ENCODE measurements at regions not wholly inside any gene's neighbourhood (a gene's known extent, or its start where the extent isn't known, plus 50 kb on each side); places are given as distances from the start of the nearest gene placed in this dataset.
"Not testable (repeated sequence)": the region's sequence is repeated elsewhere in the genome, so short reads cannot be mapped to it uniquely, and the experiment has no call there.

DNA sequence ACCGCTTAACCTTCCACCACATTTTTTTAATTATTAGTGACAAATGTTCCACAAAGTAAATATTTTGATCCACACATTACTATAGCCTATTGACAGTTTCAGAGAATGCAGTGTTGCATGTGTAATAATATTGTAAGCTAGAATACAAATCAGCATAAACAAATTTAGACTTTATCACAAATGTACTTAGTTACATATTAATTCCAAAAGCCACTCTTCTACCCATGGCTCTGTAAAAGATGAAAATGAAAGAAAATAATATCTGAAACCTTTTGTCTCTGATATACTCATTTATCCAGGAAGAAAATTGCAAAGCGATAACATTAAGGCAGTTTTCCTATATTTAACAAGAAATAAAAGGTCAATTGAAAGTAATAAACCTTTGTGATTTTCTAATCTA lies 954.0 kb upstream of the MAN1A1 start:
- H3K36me3 Mint-ChIP-seq, result no peaks in the 10 kb centered on the region
- H3K4me3 Mint-ChIP-seq, result no peak overlapping the region
- no peak overlapping the region for H3K27ac Mint-ChIP-seq
- H3K27me3 Mint-ChIP-seq, result no peaks in the 10 kb centered on the region
- H3K9me3 Mint-ChIP-seq (ENCODE audit: low read depth), result no peaks in the 10 kb centered on the region
- no peaks in the 10 kb centered on the region for H3K4me1 Mint-ChIP-seq (ENCODE audit: low read depth)

- H3K27ac Mint-ChIP-seq, result no peak overlapping the region
- H3K4me1 Mint-ChIP-seq (ENCODE audit: low read depth), result no peaks in the 10 kb centered on the region
- H3K36me3 Mint-ChIP-seq, result no peaks in the 10 kb centered on the region
- no peaks in the 10 kb centered on the region for H3K27me3 Mint-ChIP-seq
- no peaks in the 10 kb centered on the region for H3K9me3 Mint-ChIP-seq (ENCODE audit: low read depth)
- no peak overlapping the region for H3K4me3 Mint-ChIP-seq
Measured at GRCh38 chr6:120302041-120302440, 952.5 kb upstream of the MAN1A1 start.

GRCh38 chr6:120290964-120291363 lies 941.4 kb upstream of the MAN1A1 start:
- Mint-ChIP-seq H3K27me3 (no peaks in the 10 kb centered on the region), H3K4me1 (ENCODE audit: low read depth) (no peaks in the 10 kb centered on the region), H3K27ac (no peak overlapping the region), H3K36me3 (no peaks in the 10 kb centered on the region), H3K9me3 (ENCODE audit: low read depth) (no peaks in the 10 kb centered on the region), H3K4me3 (no peak overlapping the region)

- Mint-ChIP-seq H3K9me3 (ENCODE audit: low read depth) (no peaks in the 10 kb centered on the region), H3K27me3 (no peaks in the 10 kb centered on the region), H3K4me3 (no peak overlapping the region), H3K27ac (no peak overlapping the region), H3K36me3 (no peaks in the 10 kb centered on the region), H3K4me1 (ENCODE audit: low read depth) (no peaks in the 10 kb centered on the region)
Measured at GRCh38 chr6:120282005-120282404, 932.4 kb upstream of the MAN1A1 start.

- H3K4me1 Mint-ChIP-seq (ENCODE audit: low read depth), result no peaks in the 10 kb centered on the region
- H3K9me3 Mint-ChIP-seq (ENCODE audit: low read depth), result no peaks in the 10 kb centered on the region
- H3K27ac Mint-ChIP-seq, result no peak overlapping the region
- H3K36me3 Mint-ChIP-seq, result no peaks in the 10 kb centered on the region
- no peaks in the 10 kb centered on the region for H3K27me3 Mint-ChIP-seq
- H3K4me3 Mint-ChIP-seq, result no peak overlapping the region
Measured at GRCh38 chr6:120279466-120280167, 930.1 kb upstream of the MAN1A1 start.

DNA sequence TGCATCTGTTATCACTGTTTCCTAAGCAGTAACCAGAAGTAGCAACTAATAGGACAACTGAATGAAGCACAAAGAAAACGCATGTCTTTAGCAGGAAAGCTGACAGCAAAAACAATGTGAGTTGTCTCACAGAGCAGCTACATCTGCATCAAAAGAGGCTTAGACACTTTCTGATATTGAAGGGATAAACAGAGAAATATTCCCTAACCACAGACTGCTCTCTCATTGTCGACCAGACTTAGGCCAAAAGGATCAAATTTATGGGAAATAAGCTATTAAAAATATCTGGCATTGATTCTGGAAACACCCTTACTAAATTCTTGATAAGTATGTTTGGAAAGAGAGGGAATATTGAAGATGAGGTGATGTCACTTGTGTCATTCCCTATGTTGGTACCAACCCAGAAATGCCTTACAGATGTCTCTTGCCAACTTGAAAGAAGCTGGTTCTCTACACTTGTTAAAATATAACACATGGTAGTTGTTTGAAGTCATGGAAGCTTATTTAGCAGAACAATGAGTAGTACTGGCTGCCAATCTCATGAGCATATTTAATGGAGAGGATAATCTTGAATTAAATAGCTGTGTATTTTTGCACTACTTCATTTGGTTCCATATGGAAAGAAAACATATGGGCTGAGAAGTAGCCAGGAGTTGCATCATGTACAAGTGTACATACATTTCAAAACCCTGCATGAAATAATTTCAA lies 929.3 kb upstream of the MAN1A1 start:
- no peak overlapping the region for H3K27ac Mint-ChIP-seq
- no peaks in the 10 kb centered on the region for H3K36me3 Mint-ChIP-seq
- H3K27me3 Mint-ChIP-seq, result no peaks in the 10 kb centered on the region
- no peaks in the 10 kb centered on the region for H3K9me3 Mint-ChIP-seq (ENCODE audit: low read depth)
- H3K4me1 Mint-ChIP-seq (ENCODE audit: low read depth), result no peaks in the 10 kb centered on the region
- no peak overlapping the region for H3K4me3 Mint-ChIP-seq

DNA sequence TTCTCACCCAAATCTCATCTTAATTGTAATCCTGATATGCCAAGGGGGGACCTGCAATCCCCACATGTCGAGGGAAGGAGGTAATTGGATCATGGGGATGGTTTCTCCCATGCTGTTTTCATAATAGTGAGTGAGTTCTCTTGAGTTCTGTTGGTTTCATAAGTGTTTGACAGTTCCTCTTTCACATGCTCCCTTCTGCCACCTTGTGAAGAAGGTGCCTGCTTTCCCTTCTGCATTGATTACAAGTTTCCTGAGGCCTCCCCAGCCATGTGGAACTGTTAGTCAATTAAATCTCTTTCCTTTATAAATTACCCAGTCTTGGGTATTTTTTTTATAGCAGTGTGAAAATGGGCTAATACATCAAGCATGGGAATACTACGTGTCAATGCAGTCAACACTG lies 925.0 kb upstream of the MAN1A1 start:
- H3K4me1 Mint-ChIP-seq (ENCODE audit: low read depth), result no peaks in the 10 kb centered on the region
- no peaks in the 10 kb centered on the region for H3K27me3 Mint-ChIP-seq
- no peak overlapping the region for H3K27ac Mint-ChIP-seq
- H3K36me3 Mint-ChIP-seq, result no peaks in the 10 kb centered on the region
- no peak overlapping the region for H3K4me3 Mint-ChIP-seq
- H3K9me3 Mint-ChIP-seq (ENCODE audit: low read depth), result peaks cover 4% of the 10 kb centered on the region

DNA sequence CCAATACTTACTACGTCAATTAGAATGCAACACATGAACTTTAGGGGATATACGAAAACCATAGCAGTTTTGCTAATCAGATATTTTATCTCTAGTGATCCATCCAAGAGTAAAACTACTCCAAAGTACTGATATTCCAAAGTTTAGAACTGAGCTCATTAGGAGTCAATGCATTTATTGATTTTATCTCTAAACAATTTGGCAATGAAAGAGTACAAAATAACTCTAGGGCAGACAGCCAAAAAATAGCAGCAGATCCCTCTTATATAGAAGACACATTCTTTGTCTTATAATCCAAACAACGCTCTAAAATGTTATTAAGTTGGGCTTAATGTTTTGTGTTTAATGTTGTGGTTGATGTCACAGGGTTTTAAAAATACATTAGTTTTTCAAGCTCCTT lies 923.9 kb upstream of the MAN1A1 start:
- Mint-ChIP-seq H3K4me1 (ENCODE audit: low read depth) (no peaks in the 10 kb centered on the region), H3K27me3 (no peaks in the 10 kb centered on the region), H3K36me3 (no peaks in the 10 kb centered on the region), H3K27ac (no peak overlapping the region), H3K4me3 (no peak overlapping the region), H3K9me3 (ENCODE audit: low read depth) (peaks cover 4% of the 10 kb centered on the region)

GRCh38 chr6:120272038-120272437 lies 922.5 kb upstream of the MAN1A1 start:
- no peaks in the 10 kb centered on the region for H3K27me3 Mint-ChIP-seq
- no peak overlapping the region for H3K27ac Mint-ChIP-seq
- H3K4me1 Mint-ChIP-seq (ENCODE audit: low read depth), result no peaks in the 10 kb centered on the region
- no peak overlapping the region for H3K4me3 Mint-ChIP-seq
- no peaks in the 10 kb centered on the region for H3K36me3 Mint-ChIP-seq
- peaks cover 4% of the 10 kb centered on the region for H3K9me3 Mint-ChIP-seq (ENCODE audit: low read depth)

GRCh38 chr6:120268256-120268655 lies 918.7 kb upstream of the MAN1A1 start:
- not testable (repeated sequence) for H3K4me1 Mint-ChIP-seq (ENCODE audit: low read depth); H3K27me3 Mint-ChIP-seq; H3K36me3 Mint-ChIP-seq; H3K27ac Mint-ChIP-seq; H3K9me3 Mint-ChIP-seq (ENCODE audit: low read depth); H3K4me3 Mint-ChIP-seq

DNA sequence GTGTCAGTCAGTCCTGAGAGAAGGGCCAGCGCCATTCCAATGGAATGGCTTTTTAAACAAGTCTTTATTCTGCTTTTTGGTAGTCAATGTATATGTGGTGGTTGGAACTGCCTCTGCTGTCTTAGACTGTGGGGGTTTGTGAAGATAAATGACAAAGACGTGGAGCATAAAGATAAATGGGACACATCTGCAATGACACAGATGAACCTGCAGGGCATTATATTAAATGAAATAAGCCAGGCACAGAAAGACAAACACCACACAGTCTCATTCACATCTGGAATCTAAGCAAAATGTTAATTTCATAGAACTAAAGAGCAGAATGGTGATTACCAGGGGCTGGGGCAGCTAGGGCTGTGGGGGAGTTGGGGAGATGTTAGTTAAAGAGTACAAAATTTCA lies 912.8 kb upstream of the MAN1A1 start:
- Mint-ChIP-seq H3K27me3 (no peaks in the 10 kb centered on the region), H3K27ac (no peak overlapping the region), H3K4me3 (no peak overlapping the region), H3K36me3 (no peaks in the 10 kb centered on the region), H3K4me1 (ENCODE audit: low read depth) (no peaks in the 10 kb centered on the region), H3K9me3 (ENCODE audit: low read depth) (no peaks in the 10 kb centered on the region)

- no peak overlapping the region for H3K27ac Mint-ChIP-seq
- H3K4me1 Mint-ChIP-seq (ENCODE audit: low read depth), result no peaks in the 10 kb centered on the region
- no peaks in the 10 kb centered on the region for H3K27me3 Mint-ChIP-seq
- H3K4me3 Mint-ChIP-seq, result no peak overlapping the region
- no peaks in the 10 kb centered on the region for H3K9me3 Mint-ChIP-seq (ENCODE audit: low read depth)
- H3K36me3 Mint-ChIP-seq, result no peaks in the 10 kb centered on the region
Measured at GRCh38 chr6:120260636-120261035, 911.1 kb upstream of the MAN1A1 start.

DNA sequence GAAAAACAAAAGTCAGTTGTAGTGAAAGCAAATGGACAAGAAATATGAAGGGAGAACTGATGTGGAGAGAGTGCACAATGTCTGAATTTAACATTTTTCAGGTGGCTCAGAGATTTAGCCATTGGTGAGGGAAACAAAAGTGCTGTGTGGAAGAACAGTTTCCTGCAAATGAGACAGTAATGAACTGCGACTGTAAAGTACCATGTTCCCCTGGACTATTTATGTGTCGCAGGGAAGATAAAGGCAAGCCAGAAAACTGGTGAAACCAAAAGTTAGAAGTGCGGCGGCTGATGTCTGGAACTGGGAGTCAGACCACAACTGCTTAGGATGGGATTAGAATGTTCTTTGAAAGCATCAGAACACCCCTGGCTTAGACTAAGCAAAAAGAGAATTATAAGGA lies 905.1 kb upstream of the MAN1A1 start:
- Mint-ChIP-seq H3K4me3 (no peak overlapping the region), H3K4me1 (ENCODE audit: low read depth) (no peaks in the 10 kb centered on the region), H3K27me3 (no peaks in the 10 kb centered on the region), H3K27ac (no peak overlapping the region), H3K9me3 (ENCODE audit: low read depth) (no peaks in the 10 kb centered on the region), H3K36me3 (no peaks in the 10 kb centered on the region)

DNA sequence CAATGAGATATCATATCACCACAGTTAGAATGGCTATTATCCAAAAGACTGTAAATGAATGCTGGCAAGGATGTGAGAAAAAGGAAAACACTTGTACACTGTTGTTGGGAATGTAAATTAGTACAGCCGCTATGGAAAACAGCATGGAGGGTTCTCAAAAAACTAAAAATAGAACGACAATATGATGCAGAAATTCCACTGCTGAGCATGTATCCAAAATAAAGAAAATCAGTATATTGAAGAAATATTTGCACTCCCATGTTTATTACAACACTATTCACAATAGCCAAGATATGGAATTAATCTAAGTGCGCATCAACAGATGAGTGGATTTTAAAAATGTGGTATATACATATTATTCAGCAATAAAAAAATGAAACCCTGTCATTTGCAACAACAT lies 898.9 kb upstream of the MAN1A1 start:
- Mint-ChIP-seq H3K36me3 (no peaks in the 10 kb centered on the region), H3K27me3 (no peaks in the 10 kb centered on the region), H3K9me3 (ENCODE audit: low read depth) (peaks cover 6% of the 10 kb centered on the region), H3K27ac (no peak overlapping the region), H3K4me3 (no peak overlapping the region), H3K4me1 (ENCODE audit: low read depth) (no peaks in the 10 kb centered on the region)

GRCh38 chr6:120237221-120237620 lies 887.7 kb upstream of the MAN1A1 start:
- Mint-ChIP-seq H3K27me3 (no peaks in the 10 kb centered on the region), H3K27ac (no peak overlapping the region), H3K36me3 (no peaks in the 10 kb centered on the region), H3K4me1 (ENCODE audit: low read depth) (no peaks in the 10 kb centered on the region), H3K9me3 (ENCODE audit: low read depth) (peaks cover 20% of the 10 kb centered on the region), H3K4me3 (no peak overlapping the region)

GRCh38 chr6:120230008-120230407 lies 880.4 kb upstream of the MAN1A1 start:
- no peaks in the 10 kb centered on the region for H3K27me3 Mint-ChIP-seq
- H3K27ac Mint-ChIP-seq, result no peak overlapping the region
- H3K4me3 Mint-ChIP-seq, result no peak overlapping the region

More at GRCh38 chr6:120230008-120230407, 880.4 kb upstream of the MAN1A1 start:
- H3K9me3 Mint-ChIP-seq (ENCODE audit: low read depth), result peaks cover 7% of the 10 kb centered on the region
- H3K4me1 Mint-ChIP-seq (ENCODE audit: low read depth), result no peaks in the 10 kb centered on the region
- no peaks in the 10 kb centered on the region for H3K36me3 Mint-ChIP-seq
